WTC11 (cell line): ENCODE measurements at regions not wholly inside any gene's neighbourhood (a gene's known extent, or its start where the extent isn't known, plus 50 kb on each side); places are given as distances from the start of the nearest gene placed in this dataset.

Experiments used
- ATF3 ChIP-seq: sonication (generic); formaldehyde crosslinking; conservative IDR thresholded peaks from 2 replicates; pipeline ENCODE4 v1.8.1; 2022; ENCODE audit warnings: mild to moderate bottlenecking, missing genetic modification reagents
- CTCF ChIP-seq: fragments of 200-600 bp; IDR thresholded peaks from 2 replicates; pipeline ENCODE4 v1.8.0; 2022; ENCODE audit warnings: antibody characterized with exemption
- FOXP1 ChIP-seq: sonication (generic); formaldehyde crosslinking; IDR thresholded peaks from 2 replicates; pipeline ENCODE4 v1.8.0; 2022; ENCODE audit warnings: missing genetic modification reagents, mild to moderate bottlenecking, moderate library complexity, borderline replicate concordance
- HMGXB4 ChIP-seq: sonication (generic); formaldehyde crosslinking; IDR thresholded peaks from 2 replicates; pipeline ENCODE4 v1.8.1; 2023; ENCODE audit warnings: mild to moderate bottlenecking, moderate library complexity, missing genetic modification reagents
- JUN ChIP-seq: sonication (generic); formaldehyde crosslinking; IDR thresholded peaks from 2 replicates; pipeline ENCODE4 v1.8.0; 2023; ENCODE audit warnings: mild to moderate bottlenecking, missing genetic modification reagents
- NFE2L1 ChIP-seq: sonication (generic); formaldehyde crosslinking; IDR thresholded peaks from 2 replicates; pipeline ENCODE4 v1.8.1; 2023; ENCODE audit warnings: missing genetic modification reagents
- SP1 ChIP-seq: sonication (generic); formaldehyde crosslinking; conservative IDR thresholded peaks from 2 replicates; pipeline ENCODE4 v1.8.1; 2022; ENCODE audit warnings: missing genetic modification reagents
- TEAD4 ChIP-seq: sonication (generic); formaldehyde crosslinking; IDR thresholded peaks from 2 replicates; pipeline ENCODE4 v1.8.0; 2022; ENCODE audit warnings: mild to moderate bottlenecking, missing genetic modification reagents
- ZNF423 ChIP-seq: fragments of 250-450 bp; sonication (Bioruptor Pico); IDR thresholded peaks from 2 replicates; pipeline ENCODE4 v2.1.2; 2022; ENCODE audit warnings: mild to moderate bottlenecking, moderate library complexity
- TF ChIP-seq, protein P1 (sequence below): sonication (generic); formaldehyde crosslinking; IDR thresholded peaks from 2 replicates; pipeline ENCODE4 v1.8.1; 2023; ENCODE audit warnings: mild to moderate bottlenecking, missing genetic modification reagents, borderline replicate concordance
- TF ChIP-seq, protein P2 (sequence below): sonication (generic); formaldehyde crosslinking; IDR thresholded peaks from 2 replicates; pipeline ENCODE4 v1.8.1; 2022; ENCODE audit warnings: missing genetic modification reagents, borderline replicate concordance
- TF ChIP-seq, protein P3 (sequence below): sonication (generic); formaldehyde crosslinking; IDR thresholded peaks from 2 replicates; pipeline ENCODE4 v1.8.1; 2022; ENCODE audit warnings: low read depth, mild to moderate bottlenecking, moderate library complexity, missing genetic modification reagents, borderline replicate concordance
- TF ChIP-seq, protein P4 (sequence below): fragments of 250-450 bp; sonication (Bioruptor Pico); conservative IDR thresholded peaks from 2 replicates; pipeline ENCODE4 v1.9.0; 2021; ENCODE audit warnings: mild to moderate bottlenecking

DNA sequence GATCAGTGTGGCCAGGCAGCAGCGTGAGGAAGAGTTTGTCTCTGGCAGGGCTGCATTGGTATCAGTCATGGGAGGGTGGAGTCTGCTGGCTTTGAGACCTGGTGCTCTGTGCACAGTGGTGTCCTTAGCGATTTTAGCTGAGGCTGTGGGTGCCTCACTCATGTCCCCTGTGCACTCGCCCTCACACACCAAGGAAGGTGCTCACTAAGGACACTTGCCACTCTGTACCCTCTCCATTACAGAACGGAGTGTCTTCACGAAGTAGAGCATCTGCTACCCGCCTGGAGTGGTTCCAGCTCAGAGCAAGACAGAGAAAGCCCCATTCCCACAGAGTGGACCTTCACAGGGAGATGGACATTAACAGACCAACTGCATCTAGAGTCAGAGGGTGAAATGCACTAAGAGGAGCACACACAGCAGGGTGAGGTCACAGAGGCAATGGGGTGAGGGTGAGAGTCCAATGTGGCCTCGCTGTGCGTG lies 117.9 kb downstream of the MATN1 start:
- TF ChIP-seq TEAD4 = no peak
- TF ChIP-seq, protein P1, sequence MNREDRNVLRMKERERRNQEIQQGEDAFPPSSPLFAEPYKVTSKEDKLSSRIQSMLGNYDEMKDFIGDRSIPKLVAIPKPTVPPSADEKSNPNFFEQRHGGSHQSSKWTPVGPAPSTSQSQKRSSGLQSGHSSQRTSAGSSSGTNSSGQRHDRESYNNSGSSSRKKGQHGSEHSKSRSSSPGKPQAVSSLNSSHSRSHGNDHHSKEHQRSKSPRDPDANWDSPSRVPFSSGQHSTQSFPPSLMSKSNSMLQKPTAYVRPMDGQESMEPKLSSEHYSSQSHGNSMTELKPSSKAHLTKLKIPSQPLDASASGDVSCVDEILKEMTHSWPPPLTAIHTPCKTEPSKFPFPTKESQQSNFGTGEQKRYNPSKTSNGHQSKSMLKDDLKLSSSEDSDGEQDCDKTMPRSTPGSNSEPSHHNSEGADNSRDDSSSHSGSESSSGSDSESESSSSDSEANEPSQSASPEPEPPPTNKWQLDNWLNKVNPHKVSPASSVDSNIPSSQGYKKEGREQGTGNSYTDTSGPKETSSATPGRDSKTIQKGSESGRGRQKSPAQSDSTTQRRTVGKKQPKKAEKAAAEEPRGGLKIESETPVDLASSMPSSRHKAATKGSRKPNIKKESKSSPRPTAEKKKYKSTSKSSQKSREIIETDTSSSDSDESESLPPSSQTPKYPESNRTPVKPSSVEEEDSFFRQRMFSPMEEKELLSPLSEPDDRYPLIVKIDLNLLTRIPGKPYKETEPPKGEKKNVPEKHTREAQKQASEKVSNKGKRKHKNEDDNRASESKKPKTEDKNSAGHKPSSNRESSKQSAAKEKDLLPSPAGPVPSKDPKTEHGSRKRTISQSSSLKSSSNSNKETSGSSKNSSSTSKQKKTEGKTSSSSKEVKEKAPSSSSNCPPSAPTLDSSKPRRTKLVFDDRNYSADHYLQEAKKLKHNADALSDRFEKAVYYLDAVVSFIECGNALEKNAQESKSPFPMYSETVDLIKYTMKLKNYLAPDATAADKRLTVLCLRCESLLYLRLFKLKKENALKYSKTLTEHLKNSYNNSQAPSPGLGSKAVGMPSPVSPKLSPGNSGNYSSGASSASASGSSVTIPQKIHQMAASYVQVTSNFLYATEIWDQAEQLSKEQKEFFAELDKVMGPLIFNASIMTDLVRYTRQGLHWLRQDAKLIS (CRISPR knock-in tag) = no peak
- TF ChIP-seq, protein P2, sequence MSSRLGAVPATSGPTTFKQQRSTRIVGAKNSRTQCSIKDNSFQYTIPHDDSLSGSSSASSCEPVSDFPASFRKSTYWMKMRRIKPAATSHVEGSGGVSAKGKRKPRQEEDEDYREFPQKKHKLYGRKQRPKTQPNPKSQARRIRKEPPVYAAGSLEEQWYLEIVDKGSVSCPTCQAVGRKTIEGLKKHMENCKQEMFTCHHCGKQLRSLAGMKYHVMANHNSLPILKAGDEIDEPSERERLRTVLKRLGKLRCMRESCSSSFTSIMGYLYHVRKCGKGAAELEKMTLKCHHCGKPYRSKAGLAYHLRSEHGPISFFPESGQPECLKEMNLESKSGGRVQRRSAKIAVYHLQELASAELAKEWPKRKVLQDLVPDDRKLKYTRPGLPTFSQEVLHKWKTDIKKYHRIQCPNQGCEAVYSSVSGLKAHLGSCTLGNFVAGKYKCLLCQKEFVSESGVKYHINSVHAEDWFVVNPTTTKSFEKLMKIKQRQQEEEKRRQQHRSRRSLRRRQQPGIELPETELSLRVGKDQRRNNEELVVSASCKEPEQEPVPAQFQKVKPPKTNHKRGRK = no peak
- no peak for TF ChIP-seq CTCF
- TF ChIP-seq, protein P3, sequence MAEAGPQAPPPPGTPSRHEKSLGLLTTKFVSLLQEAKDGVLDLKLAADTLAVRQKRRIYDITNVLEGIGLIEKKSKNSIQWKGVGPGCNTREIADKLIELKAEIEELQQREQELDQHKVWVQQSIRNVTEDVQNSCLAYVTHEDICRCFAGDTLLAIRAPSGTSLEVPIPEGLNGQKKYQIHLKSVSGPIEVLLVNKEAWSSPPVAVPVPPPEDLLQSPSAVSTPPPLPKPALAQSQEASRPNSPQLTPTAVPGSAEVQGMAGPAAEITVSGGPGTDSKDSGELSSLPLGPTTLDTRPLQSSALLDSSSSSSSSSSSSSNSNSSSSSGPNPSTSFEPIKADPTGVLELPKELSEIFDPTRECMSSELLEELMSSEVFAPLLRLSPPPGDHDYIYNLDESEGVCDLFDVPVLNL = no peak
- TF ChIP-seq, protein P4, sequence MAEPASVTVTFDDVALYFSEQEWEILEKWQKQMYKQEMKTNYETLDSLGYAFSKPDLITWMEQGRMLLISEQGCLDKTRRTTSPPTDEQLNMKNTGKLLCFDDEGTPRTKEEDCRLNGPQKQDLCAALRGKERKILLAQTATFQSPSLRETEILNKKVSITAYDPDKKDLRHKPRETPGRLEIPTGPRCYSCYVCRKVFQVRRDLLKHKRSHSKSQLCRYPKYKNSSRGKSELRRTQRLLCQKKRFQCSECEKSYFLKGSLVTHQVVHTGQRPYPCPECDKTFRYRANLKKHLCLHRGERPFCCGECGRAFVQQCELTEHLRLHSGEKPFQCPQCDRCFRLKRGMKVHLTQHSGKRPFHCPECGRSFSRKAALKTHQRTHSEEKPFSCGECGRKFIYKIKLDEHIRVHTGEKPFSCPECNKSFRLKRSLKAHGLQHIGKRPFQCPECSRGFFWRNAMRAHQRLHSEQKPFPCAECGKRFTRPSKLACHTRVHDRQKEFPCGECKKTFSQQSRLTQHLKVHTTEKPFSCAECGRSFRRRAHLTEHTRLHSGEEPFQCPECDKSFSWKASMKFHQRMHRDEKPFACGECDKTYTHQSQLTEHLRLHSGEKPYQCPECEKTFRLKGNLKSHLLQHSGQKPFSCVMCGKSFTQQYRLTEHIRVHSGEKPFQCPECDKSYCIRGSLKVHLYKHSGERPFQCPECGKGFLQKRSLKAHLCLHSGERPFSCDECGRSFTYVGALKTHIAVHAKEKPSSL (CRISPR knock-in tag) = no peak
- TF ChIP-seq SP1 = no peak
- no peak for TF ChIP-seq NFE2L1 (CRISPR knock-in tag)
- TF ChIP-seq ATF3 (CRISPR knock-in tag) = no peak
- no peak for TF ChIP-seq HMGXB4 (CRISPR knock-in tag)
- no peak for TF ChIP-seq FOXP1 (CRISPR knock-in tag)
- TF ChIP-seq ZNF423 = no peak
- no peak for TF ChIP-seq JUN
